B cell (primary cell): ENCODE measurements at regions not wholly inside any gene's neighbourhood (a gene's known extent, or its start where the extent isn't known, plus 50 kb on each side); places are given as distances from the start of the nearest gene placed in this dataset.

ENCODE experiments used
- ATAC-seq: fragments of 200-7000 bp; cut with Tn5 transposase; one replicate; pipeline ENCODE4 v1.10.0; 2021; ENCODE audit warnings: low read depth, mild to moderate bottlenecking, moderate number of reproducible peaks, moderate library complexity
- CTCF ChIA-PET: fragments of 350-600 bp; sonication (Branson Sonifier 250); formaldehyde crosslinking; loops from one replicate; lab custom pipeline; 2021; ENCODE audit warnings: antibody characterized with exemption, inconsistent platforms; lab: Charles Lee
- POLR2A ChIA-PET: fragments of 350-600 bp; sonication (Branson Sonifier 250); formaldehyde crosslinking; loops from one replicate; lab custom pipeline; 2021; ENCODE audit warnings: antibody characterized with exemption; lab: Charles Lee
- DNase-seq: peaks from one replicate; pipeline ENCODE4 v3.0.0; 2013
- H2AFZ ChIP-seq: 2 replicates; pipeline ENCODE4 v1.6.1; 2012; ENCODE audit warnings: mild to moderate bottlenecking, low read depth, low read length; ENCODE audit not compliant: insufficient read depth, poor library complexity, severe bottlenecking
- H3K27ac ChIP-seq, 2 donors: 1 replicate in 1 of 2; 2 replicates in 1 of 2; pipeline ENCODE4 v1.5.1; 2012 to 2013; ENCODE audit warnings: low read length in 2 of 2, mild to moderate bottlenecking in 2 of 2, moderate library complexity in 1 of 2
- H3K27me3 ChIP-seq, 4 experiments: fragments of 200-600 bp in 1 of 4; sonication (generic) in 1 of 4; replicated peaks in 1 of 4; 1 replicate in 2 of 4; 2 replicates in 2 of 4; pipeline versions ENCODE4 v1.6.1 to v1.7.0; 2013 to 2016; ENCODE audit warnings: low read length in 3 of 4, mild to moderate bottlenecking in 2 of 4, mixed read lengths in 1 of 4, moderate library complexity in 1 of 4; ENCODE audit not compliant: insufficient read depth in 4 of 4, control insufficient read depth in 3 of 4; ENCODE audit errors: control extremely low read depth in 1 of 4
- H3K36me3 ChIP-seq, 2 experiments: replicated peaks in 1 of 2; 1 replicate in 1 of 2; 2 replicates in 1 of 2; pipeline versions ENCODE4 v1.6.1 to v1.7.1; 2013; ENCODE audit warnings: low read length in 1 of 2; ENCODE audit not compliant: insufficient read depth in 2 of 2, control insufficient read depth in 1 of 2; ENCODE audit errors: control extremely low read depth in 1 of 2, extremely low read depth in 1 of 2
- H3K4me1 ChIP-seq, 2 donors: fragments of 200-600 bp in 1 of 2; sonication (generic) in 1 of 2; 1 replicate in 1 of 2; 2 replicates in 1 of 2; pipeline versions ENCODE4 v1.5.1 to v1.6.1; 2013 to 2017; ENCODE audit warnings: low read length in 2 of 2; ENCODE audit not compliant: control insufficient read depth in 2 of 2, insufficient read depth in 2 of 2
- H3K4me2 ChIP-seq: replicated peaks from 2 replicates; pipeline ENCODE3; 2012; ENCODE audit warnings: mild to moderate bottlenecking, low read depth, low read length; ENCODE audit not compliant: poor library complexity, severe bottlenecking
- H3K4me3 ChIP-seq, 5 experiments: fragments of 200-600 bp in 1 of 5; sonication (generic) in 1 of 5; 1 replicate in 3 of 5; 2 replicates in 2 of 5; pipeline versions ENCODE4 v1.5.1 to v1.7.0; 2011 to 2016; ENCODE audit warnings: low read length in 4 of 5, mild to moderate bottlenecking in 4 of 5, low read depth in 2 of 5, control low read depth in 1 of 5, moderate library complexity in 1 of 5; ENCODE audit not compliant: insufficient read depth in 1 of 5; ENCODE audit errors: control extremely low read depth in 1 of 5, extremely low read depth in 1 of 5
- H3K79me2 ChIP-seq: fragments of 200-600 bp; sonication (generic); one replicate; pipeline ENCODE4 v1.6.0; 2016; ENCODE audit warnings: low read length; ENCODE audit not compliant: control insufficient read depth, insufficient read depth
- H3K9ac ChIP-seq: fragments of 200-600 bp; sonication (generic); 2 replicates; pipeline ENCODE4 v1.6.1; 2017; ENCODE audit warnings: mild to moderate bottlenecking, low read length, moderate library complexity
- H3K9me3 ChIP-seq, 3 donors: one replicate each; pipeline versions ENCODE4 v1.6.1 to v1.7.1; 2013; ENCODE audit warnings: low read length in 2 of 3; ENCODE audit not compliant: control insufficient read depth in 2 of 3, insufficient read depth in 1 of 3; ENCODE audit errors: control extremely low read depth in 1 of 3
- H4K20me1 ChIP-seq: 2 replicates; pipeline ENCODE4 v1.6.0; 2012; ENCODE audit warnings: mild to moderate bottlenecking, low read length; ENCODE audit not compliant: insufficient read depth, control insufficient read depth, poor library complexity, severe bottlenecking
- H3K27ac Mint-ChIP-seq: one replicate; pipeline ENCODE4 v1.8.0; 2021; ENCODE audit warnings: mixed read lengths
- H3K27me3 Mint-ChIP-seq: one replicate; pipeline ENCODE4 v1.8.0; 2021; ENCODE audit warnings: mixed read lengths
- H3K4me1 Mint-ChIP-seq: one replicate; pipeline ENCODE4 v1.8.0; 2021; ENCODE audit warnings: mixed read lengths
- H3K4me3 Mint-ChIP-seq: one replicate; pipeline ENCODE4 v1.8.0; 2021; ENCODE audit warnings: mixed read lengths
- H3K9me3 Mint-ChIP-seq: one replicate; pipeline ENCODE4 v1.8.0; 2022; ENCODE audit warnings: mixed read lengths; ENCODE audit not compliant: insufficient read depth
- EZH2 ChIP-seq: IDR thresholded peaks from 2 replicates; pipeline ENCODE4 v1.6.1; 2012; ENCODE audit warnings: borderline replicate concordance, low read depth, mild to moderate bottlenecking, moderate library complexity, low read length; ENCODE audit not compliant: insufficient read depth, poor library complexity, severe bottlenecking
- WGBS: methylation state at CpG from one replicate; pipeline ENCODE4 v1.1.5; 2013; ENCODE audit warnings: missing lambda C conversion rate; ENCODE audit not compliant: insufficient coverage; 5-methylcytosine and 5-hydroxymethylcytosine counted together
- intact Hi-C: fragments of 100-400 bp; cut with micrococcal nuclease; formaldehyde crosslinking; loops from one replicate; pipeline ENCODE4 v1.10.0; 2022
- TF ChIP-seq, protein P1 (sequence below): fragments of 200-600 bp; IDR thresholded peaks from one replicate; pipeline ENCODE4 v1.8.0; 2022; ENCODE audit warnings: antibody characterized with exemption, mild to moderate bottlenecking

DNA sequence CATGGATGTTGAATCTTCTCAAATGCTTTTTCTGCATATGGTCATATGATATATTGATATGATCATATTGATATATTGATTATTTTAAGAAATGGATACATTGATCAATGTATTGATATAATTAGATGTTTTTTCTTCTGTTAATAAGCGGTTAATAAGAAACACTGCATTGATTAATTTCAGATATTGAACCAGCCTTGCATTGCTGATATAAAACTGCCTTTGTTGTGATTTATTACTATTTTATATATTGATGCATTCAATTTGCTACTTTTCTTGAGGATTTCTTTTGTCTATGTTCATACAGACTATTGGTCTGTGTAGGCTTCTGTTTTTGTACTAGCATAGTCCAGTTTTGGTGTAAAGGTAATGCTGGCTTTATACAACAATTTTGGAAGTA is 79.7 kb upstream of the ELN start:
- Histone ChIP-seq H3K36me3 (no peaks in the 10 kb centered on the region), H3K9me3 (peaks cover 4 to 21% (median 16%) of the 10 kb centered on the region in 3 donors), H3K9ac (no peak overlapping the region), H3K27ac (no peak overlapping the region), H3K4me2 (no peak overlapping the region), H3K27me3 (peaks cover 0 to 6% (median 3%) of the 10 kb centered on the region in 4 experiments), H3K4me3 (no peak overlapping the region), H3K79me2 (no peaks in the 10 kb centered on the region), H2AFZ (no peak overlapping the region), H4K20me1 (no peaks in the 10 kb centered on the region), H3K4me1 (no peaks in the 10 kb centered on the region)
- ATAC-seq (no peak), DNase-seq (no peak)
- Mint-ChIP-seq H3K9me3 (peaks cover 7% of the 10 kb centered on the region), H3K27ac (no peak overlapping the region), H3K27me3 (peaks cover 17% of the 10 kb centered on the region), H3K4me1 (no peaks in the 10 kb centered on the region), H3K4me3 (no peak overlapping the region)
- no CpG with 5 or more reads among the region's 1 CpG for WGBS
- ChIA-PET POLR2A (no interaction called here), CTCF (no interaction called here)
- TF ChIP-seq EZH2: no peak
- TF ChIP-seq, protein P1, sequence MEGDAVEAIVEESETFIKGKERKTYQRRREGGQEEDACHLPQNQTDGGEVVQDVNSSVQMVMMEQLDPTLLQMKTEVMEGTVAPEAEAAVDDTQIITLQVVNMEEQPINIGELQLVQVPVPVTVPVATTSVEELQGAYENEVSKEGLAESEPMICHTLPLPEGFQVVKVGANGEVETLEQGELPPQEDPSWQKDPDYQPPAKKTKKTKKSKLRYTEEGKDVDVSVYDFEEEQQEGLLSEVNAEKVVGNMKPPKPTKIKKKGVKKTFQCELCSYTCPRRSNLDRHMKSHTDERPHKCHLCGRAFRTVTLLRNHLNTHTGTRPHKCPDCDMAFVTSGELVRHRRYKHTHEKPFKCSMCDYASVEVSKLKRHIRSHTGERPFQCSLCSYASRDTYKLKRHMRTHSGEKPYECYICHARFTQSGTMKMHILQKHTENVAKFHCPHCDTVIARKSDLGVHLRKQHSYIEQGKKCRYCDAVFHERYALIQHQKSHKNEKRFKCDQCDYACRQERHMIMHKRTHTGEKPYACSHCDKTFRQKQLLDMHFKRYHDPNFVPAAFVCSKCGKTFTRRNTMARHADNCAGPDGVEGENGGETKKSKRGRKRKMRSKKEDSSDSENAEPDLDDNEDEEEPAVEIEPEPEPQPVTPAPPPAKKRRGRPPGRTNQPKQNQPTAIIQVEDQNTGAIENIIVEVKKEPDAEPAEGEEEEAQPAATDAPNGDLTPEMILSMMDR: no peak
- intact Hi-C loops: no loop called here

DNA sequence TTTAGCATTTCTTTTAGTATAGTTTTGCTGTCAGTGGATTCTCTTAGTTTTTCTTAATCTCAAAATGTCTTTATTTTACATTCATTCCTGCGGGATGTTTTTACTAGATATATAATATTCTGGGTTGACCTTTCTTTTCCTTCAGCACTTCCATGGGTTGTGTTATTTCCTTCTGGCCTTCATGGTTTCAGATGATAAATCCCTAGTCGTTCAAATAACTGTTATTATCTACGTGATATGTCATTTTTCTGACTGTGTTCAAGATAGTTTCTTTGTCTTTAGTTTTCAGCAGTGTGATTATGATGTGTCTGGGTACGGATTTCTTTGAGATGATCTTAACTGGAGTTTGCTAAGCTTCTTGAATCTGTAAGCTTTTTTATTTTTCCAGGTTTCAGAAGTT is 75.7 kb upstream of the ELN start:
- no peaks in the 10 kb centered on the region for H3K4me1 ChIP-seq
- no peak overlapping the region for H3K4me3 Mint-ChIP-seq
- H4K20me1 ChIP-seq: no peaks in the 10 kb centered on the region
- DNase-seq: no peak
- CTCF ChIA-PET: no interaction called here
- H3K9me3 ChIP-seq: peaks cover 2 to 9% (median 7%) of the 10 kb centered on the region in 3 donors
- no peaks in the 10 kb centered on the region for H3K4me1 Mint-ChIP-seq
- no peaks in the 10 kb centered on the region for H3K36me3 ChIP-seq
- H3K27ac ChIP-seq: no peak overlapping the region
- peaks cover 21% of the 10 kb centered on the region for H3K27me3 Mint-ChIP-seq
- H3K9me3 Mint-ChIP-seq: peaks cover 7% of the 10 kb centered on the region
- no peak overlapping the region for H3K4me2 ChIP-seq
- intact Hi-C loops: no loop called here
- no peak for TF ChIP-seq EZH2
- TF ChIP-seq, protein P1: no peak
- H3K9ac ChIP-seq: no peak overlapping the region
- H3K27me3 ChIP-seq: peaks cover 0 to 8% (median 3%) of the 10 kb centered on the region in 4 experiments
- POLR2A ChIA-PET: no interaction called here
- H3K4me3 ChIP-seq: no peak overlapping the region
- no CpG with 5 or more reads among the region's 4 CpGs for WGBS
- no peak for ATAC-seq
- H2AFZ ChIP-seq: no peak overlapping the region
- H3K27ac Mint-ChIP-seq: no peak overlapping the region
- H3K79me2 ChIP-seq: no peaks in the 10 kb centered on the region
